Neural progenitor cell (in vitro differentiated cells): ENCODE measurements at regions not wholly inside any gene's neighbourhood (a gene's known extent, or its start where the extent isn't known, plus 50 kb on each side); places are given as distances from the start of the nearest gene placed in this dataset.

ENCODE experiments used
- DNase-seq: peaks from one replicate; pipeline ENCODE4 v3.0.0-alpha.2; 2016; ENCODE audit warnings: low spot score
- H2AFZ ChIP-seq: fragments of 200-600 bp; sonication (generic); replicated peaks from 2 replicates; pipeline ENCODE4 v1.6.1; 2016; ENCODE audit warnings: antibody characterized with exemption
- H3F3A ChIP-seq: fragments of 200-600 bp; sonication (generic); 2 replicates; pipeline ENCODE4 v1.6.1; 2016; ENCODE audit warnings: antibody characterized with exemption, low read depth
- H3K27ac ChIP-seq: fragments of 200-600 bp; sonication (generic); 2 replicates; pipeline ENCODE4 v1.5.1; 2016; ENCODE audit warnings: mild to moderate bottlenecking
- H3K27me3 ChIP-seq: fragments of 200-600 bp; sonication (generic); 2 replicates; pipeline ENCODE4 v1.6.1; 2016; ENCODE audit warnings: mild to moderate bottlenecking, moderate library complexity
- H3K36me3 ChIP-seq: fragments of 200-600 bp; sonication (generic); 2 replicates; pipeline ENCODE4 v1.5.1; 2016
- H3K4me1 ChIP-seq: fragments of 200-600 bp; sonication (generic); 2 replicates; pipeline ENCODE4 v1.6.1; 2016; ENCODE audit warnings: mixed run types
- H3K4me2 ChIP-seq: fragments of 200-600 bp; sonication (generic); 2 replicates; pipeline ENCODE4 v1.6.1; 2016
- H3K4me3 ChIP-seq: fragments of 200-600 bp; sonication (generic); 2 replicates; pipeline ENCODE4 v1.5.1; 2016
- H3K79me2 ChIP-seq: fragments of 200-600 bp; sonication (generic); 2 replicates; pipeline ENCODE4 v1.6.1; 2016; ENCODE audit warnings: low read depth
- H3K9ac ChIP-seq: fragments of 200-600 bp; sonication (generic); 2 replicates; pipeline ENCODE4 v1.6.1; 2016
- H3K9me3 ChIP-seq: fragments of 200-600 bp; sonication (generic); 2 replicates; pipeline ENCODE4 v1.5.1; 2016; ENCODE audit warnings: low read depth
- H4K20me1 ChIP-seq: fragments of 200-600 bp; sonication (generic); 2 replicates; pipeline ENCODE4 v1.6.1; 2016; ENCODE audit warnings: low read depth
- H3K27ac Mint-ChIP-seq: 3 replicates; pipeline ENCODE4 v1.8.0; 2021; ENCODE audit warnings: mixed read lengths
- H3K27me3 Mint-ChIP-seq: 2 replicates; pipeline ENCODE4 v1.8.0; 2022; ENCODE audit warnings: low read depth, mild to moderate bottlenecking, inconsistent platforms, moderate library complexity, mixed read lengths; ENCODE audit not compliant: insufficient read depth
- H3K36me3 Mint-ChIP-seq: 3 replicates; pipeline ENCODE4 v1.8.0; 2021; ENCODE audit warnings: mixed read lengths
- H3K4me1 Mint-ChIP-seq: 3 replicates; pipeline ENCODE4 v1.8.0; 2021; ENCODE audit warnings: mixed read lengths
- H3K4me3 Mint-ChIP-seq: 3 replicates; pipeline ENCODE4 v1.8.0; 2021; ENCODE audit warnings: mild to moderate bottlenecking, moderate library complexity, mixed read lengths
- H3K9me3 Mint-ChIP-seq: 3 replicates; pipeline ENCODE4 v1.8.0; 2020; ENCODE audit warnings: mixed read lengths
- CTCF ChIP-seq: fragments of 200-600 bp; sonication (generic); IDR thresholded peaks from 2 replicates; pipeline ENCODE4 v1.5.1; 2017; ENCODE audit warnings: antibody characterized with exemption, mild to moderate bottlenecking
- EZH2 ChIP-seq: fragments of 200-600 bp; sonication (generic); IDR thresholded peaks from 2 replicates; pipeline ENCODE4 v1.6.1; 2017; ENCODE audit warnings: antibody characterized with exemption, mild to moderate bottlenecking, moderate library complexity
- EZH2phosphoT487 ChIP-seq: fragments of 200-600 bp; sonication (generic); IDR thresholded peaks from 2 replicates; pipeline ENCODE4 v1.6.1; 2017; ENCODE audit warnings: antibody characterized with exemption

GRCh38 chr18:6627645-6628044, 101.9 kb upstream of the ARHGAP28 start:
- H2AFZ ChIP-seq, result no peak overlapping the region
- H3K36me3 Mint-ChIP-seq, result no peaks in the 10 kb centered on the region
- H3K4me3 ChIP-seq, result no peak overlapping the region
- H3K4me3 Mint-ChIP-seq, result no peak overlapping the region
- no peaks in the 10 kb centered on the region for H3K36me3 ChIP-seq
- H3K9me3 ChIP-seq, result no peaks in the 10 kb centered on the region
- no peak overlapping the region for H3K27ac ChIP-seq
- H4K20me1 ChIP-seq, result no peaks in the 10 kb centered on the region
- H3K27ac Mint-ChIP-seq, result no peak overlapping the region
- H3K27me3 ChIP-seq, result no peaks in the 10 kb centered on the region
- H3K4me1 Mint-ChIP-seq, result peaks cover 2% of the 10 kb centered on the region
- no peak overlapping the region for H3K9ac ChIP-seq
- H3F3A ChIP-seq, result no peaks in the 10 kb centered on the region
- H3K9me3 Mint-ChIP-seq, result no peaks in the 10 kb centered on the region
- no peak overlapping the region for H3K4me2 ChIP-seq
- H3K4me1 ChIP-seq, result no peaks in the 10 kb centered on the region
- no peaks in the 10 kb centered on the region for H3K79me2 ChIP-seq
- H3K27me3 Mint-ChIP-seq, result no peaks in the 10 kb centered on the region
- DNase-seq, result no peak
- TF ChIP-seq CTCF (no peak), EZH2phosphoT487 (no peak), EZH2 (no peak)

- H3K4me1 ChIP-seq, result peaks cover 4% of the 10 kb centered on the region
- no peak for DNase-seq
- no peak overlapping the region for H3K4me3 Mint-ChIP-seq
- no peak overlapping the region for H3K27ac Mint-ChIP-seq
- H3K4me2 ChIP-seq, result no peak overlapping the region
- no peak overlapping the region for H3K4me3 ChIP-seq
- no peak overlapping the region for H3K27ac ChIP-seq
- peaks cover 2% of the 10 kb centered on the region for H3K4me1 Mint-ChIP-seq
- no peaks in the 10 kb centered on the region for H3K27me3 ChIP-seq
- H4K20me1 ChIP-seq, result no peaks in the 10 kb centered on the region
- H3K36me3 ChIP-seq, result no peaks in the 10 kb centered on the region
- no peak overlapping the region for H3K9ac ChIP-seq
- H3F3A ChIP-seq, result peaks cover 3% of the 10 kb centered on the region
- no peaks in the 10 kb centered on the region for H3K36me3 Mint-ChIP-seq
- no peak for TF ChIP-seq EZH2phosphoT487
- no peak for TF ChIP-seq EZH2
- no peak for TF ChIP-seq CTCF
- no peaks in the 10 kb centered on the region for H3K9me3 Mint-ChIP-seq
- no peak overlapping the region for H2AFZ ChIP-seq
- H3K27me3 Mint-ChIP-seq, result no peaks in the 10 kb centered on the region
- H3K79me2 ChIP-seq, result no peaks in the 10 kb centered on the region
- no peaks in the 10 kb centered on the region for H3K9me3 ChIP-seq
Observed at GRCh38 chr18:6628187-6628586, 101.3 kb upstream of the ARHGAP28 start.

- no peak for DNase-seq
- H3K27me3 ChIP-seq, result no peaks in the 10 kb centered on the region
- H3K4me1 ChIP-seq, result peaks cover 14% of the 10 kb centered on the region
- H3K4me3 Mint-ChIP-seq, result no peak overlapping the region
- peaks cover 12% of the 10 kb centered on the region for H3K4me1 Mint-ChIP-seq
- H3K27ac Mint-ChIP-seq, result no peak overlapping the region
- no peaks in the 10 kb centered on the region for H3K27me3 Mint-ChIP-seq
- H3K9me3 ChIP-seq, result no peaks in the 10 kb centered on the region
- H3K79me2 ChIP-seq, result no peaks in the 10 kb centered on the region
- no peak overlapping the region for H3K4me2 ChIP-seq
- TF ChIP-seq EZH2phosphoT487 (no peak), EZH2 (no peak), CTCF (no peak)
- no peak overlapping the region for H3K9ac ChIP-seq
- H3K9me3 Mint-ChIP-seq, result no peaks in the 10 kb centered on the region
- peaks cover 11% of the 10 kb centered on the region for H3F3A ChIP-seq
- H4K20me1 ChIP-seq, result no peaks in the 10 kb centered on the region
- no peak overlapping the region for H3K27ac ChIP-seq
- no peak overlapping the region for H3K4me3 ChIP-seq
- H3K36me3 ChIP-seq, result no peaks in the 10 kb centered on the region
- H3K36me3 Mint-ChIP-seq, result no peaks in the 10 kb centered on the region
- H2AFZ ChIP-seq, result no peak overlapping the region
Observed at GRCh38 chr18:6629635-6630140, 99.8 kb upstream of the ARHGAP28 start.
